GM18502 (cell line): ENCODE measurements at regions not wholly inside any gene's neighbourhood (a gene's known extent, or its start where the extent isn't known, plus 50 kb on each side); places are given as distances from the start of the nearest gene placed in this dataset.
A peak's percentile ranks its signal among the peaks of the same experiment; 100 is the strongest.

Experiments
- ATAC-seq: cut with Tn5 transposase; IDR thresholded peaks from one replicate; pipeline ENCODE4 v1.9.1; 2021; ENCODE audit warnings: mild to moderate bottlenecking; ENCODE audit not compliant: unreplicated experiment, poor library complexity

DNA sequence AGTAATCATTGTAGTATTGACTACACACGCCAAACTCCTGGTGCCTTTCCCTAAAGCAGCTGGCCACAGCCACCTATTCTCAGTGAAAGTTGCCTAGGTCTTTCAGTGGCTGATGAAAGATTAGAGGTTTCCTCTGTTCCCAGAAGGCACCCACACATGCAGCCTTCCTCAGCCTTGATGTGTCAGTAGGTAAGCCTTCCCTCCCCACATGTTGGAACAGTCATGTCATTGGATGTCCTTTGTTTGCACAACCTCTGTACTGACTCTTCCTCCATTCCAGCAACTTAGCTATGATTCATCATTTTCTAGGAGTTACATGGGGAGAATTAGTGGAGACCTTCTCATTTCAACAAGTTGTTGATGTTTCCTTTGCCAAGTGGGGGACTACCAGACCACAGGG lies 630.8 kb upstream of the SLC39A10 start:
- ATAC-seq, result no peak

DNA sequence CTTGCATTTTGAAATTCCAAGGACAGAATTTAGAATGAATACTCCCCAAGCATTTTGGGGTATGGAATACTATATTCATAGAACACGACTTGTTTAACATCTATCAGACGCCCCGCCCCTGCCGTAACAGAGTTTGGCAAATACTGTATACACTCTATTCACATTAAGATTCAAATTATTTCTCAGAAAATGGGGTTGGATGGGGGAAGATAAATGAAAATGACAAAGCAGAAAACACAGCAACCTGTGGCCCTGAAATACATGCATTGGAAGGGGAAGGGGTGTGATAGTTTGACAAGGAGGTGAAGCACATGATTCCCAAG lies 634.6 kb upstream of the SLC39A10 start:
- no peak for ATAC-seq

DNA sequence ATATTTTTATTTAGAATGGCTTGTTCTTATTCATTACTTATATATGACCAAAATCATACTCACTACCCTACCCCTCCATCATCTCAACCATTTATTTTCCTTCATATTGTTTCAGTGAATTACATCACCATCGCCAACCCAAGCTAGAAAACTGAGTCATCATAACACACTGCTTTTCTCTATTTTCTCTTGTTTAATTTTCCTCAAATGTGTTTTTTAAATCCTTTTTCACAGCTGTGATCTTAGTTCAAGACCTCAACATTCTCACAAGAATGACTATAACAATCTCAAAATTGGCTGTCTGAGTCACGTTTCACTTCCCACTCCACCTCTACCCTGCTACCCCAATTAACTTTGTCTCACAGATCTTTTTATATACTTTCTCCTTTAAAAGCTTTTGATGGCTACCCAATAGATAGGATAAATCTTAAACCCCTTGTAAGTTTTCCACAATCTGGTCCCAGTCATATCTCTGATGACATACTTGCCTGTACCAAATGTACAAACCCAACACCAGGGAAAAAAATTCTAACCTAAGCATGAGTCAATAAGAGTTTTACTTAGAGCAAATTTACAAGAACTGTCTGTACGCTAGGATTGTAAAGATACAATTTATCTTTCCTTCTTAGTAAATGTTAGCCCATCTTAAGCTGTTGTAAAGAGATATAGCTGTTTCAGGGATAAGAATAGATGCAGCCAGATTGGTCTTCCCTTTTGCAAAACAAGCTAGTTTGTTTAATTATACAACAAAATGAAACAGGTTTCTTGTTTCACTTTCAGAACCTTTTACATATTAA lies 635.1 kb upstream of the SLC39A10 start:
- peak; percentile 85 for ATAC-seq

DNA sequence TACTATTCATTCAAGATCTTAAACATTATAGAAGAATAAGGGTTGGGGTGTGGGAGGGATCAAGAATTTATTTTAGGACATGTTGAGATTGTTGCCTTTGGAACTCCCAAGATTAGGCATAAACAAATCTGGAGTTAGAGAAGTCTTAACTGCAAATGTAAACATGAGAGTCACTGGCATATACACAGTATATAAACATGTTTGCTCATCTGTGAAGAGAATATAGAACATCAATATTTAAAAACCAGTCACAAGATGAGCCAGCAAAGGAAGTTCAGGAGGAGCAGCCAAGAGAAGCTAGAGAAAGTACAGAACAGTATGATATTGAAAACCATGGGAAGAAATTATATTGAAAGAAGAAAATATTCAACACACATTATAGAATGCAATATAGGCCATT lies 638.6 kb upstream of the SLC39A10 start:
- ATAC-seq, result no peak

DNA sequence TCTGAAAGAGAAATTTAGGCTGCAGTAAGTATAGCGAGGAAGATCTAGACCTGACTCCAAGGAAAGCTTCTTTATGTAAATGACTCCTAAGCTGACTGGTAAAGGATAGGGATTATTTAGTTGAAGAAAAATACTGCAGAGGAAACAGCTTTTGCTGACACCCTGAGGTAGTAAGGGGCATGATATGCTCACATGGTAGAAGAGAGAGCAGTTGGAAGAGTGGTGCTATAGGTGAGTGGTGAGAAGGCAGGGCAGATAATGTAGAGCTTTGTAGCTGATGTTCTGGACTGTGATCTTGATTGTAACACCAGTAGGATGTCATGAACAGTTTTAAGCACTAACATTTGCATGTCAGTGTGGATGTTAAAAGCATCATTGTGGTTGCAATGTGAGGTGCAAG lies 639.1 kb upstream of the SLC39A10 start:
- ATAC-seq, result no peak

DNA sequence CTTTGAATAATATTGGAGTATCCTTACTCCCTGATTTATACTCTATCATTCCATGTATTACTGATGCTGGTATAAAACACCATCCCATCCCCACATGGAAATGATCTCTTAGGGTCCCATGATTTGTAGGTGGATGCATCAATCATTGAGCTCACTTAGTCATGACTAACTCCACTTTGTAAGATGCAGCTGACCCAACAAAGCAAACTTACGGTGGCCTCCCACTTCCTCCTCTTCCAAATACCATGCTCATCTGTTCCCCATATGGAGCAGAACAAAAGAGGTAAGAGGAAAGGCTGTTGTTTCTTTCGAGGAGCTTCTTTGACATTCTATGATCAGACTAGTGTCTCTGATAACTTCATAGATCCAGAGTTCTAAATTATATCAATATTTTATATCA lies 640.2 kb upstream of the SLC39A10 start:
- ATAC-seq, result no peak

DNA sequence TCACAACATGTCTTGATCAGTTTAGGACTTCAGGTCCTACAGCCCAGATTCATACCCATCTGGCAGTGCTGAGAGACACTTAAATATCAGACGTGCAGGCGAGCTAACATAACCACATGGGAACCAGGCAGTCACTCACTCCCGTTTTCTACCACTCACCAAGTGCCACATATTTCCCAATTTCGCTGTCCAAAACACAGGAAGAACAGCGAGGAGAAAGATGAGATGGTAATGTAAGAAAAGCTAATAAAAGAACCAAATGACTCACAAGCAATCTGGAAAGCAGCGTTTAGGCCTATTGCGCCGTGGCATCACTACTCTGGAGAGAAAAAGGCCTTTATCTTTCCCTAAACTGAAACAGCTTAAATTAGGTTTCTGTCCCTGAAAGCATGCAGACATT lies 647.8 kb upstream of the SLC39A10 start:
- ATAC-seq, result no peak

DNA sequence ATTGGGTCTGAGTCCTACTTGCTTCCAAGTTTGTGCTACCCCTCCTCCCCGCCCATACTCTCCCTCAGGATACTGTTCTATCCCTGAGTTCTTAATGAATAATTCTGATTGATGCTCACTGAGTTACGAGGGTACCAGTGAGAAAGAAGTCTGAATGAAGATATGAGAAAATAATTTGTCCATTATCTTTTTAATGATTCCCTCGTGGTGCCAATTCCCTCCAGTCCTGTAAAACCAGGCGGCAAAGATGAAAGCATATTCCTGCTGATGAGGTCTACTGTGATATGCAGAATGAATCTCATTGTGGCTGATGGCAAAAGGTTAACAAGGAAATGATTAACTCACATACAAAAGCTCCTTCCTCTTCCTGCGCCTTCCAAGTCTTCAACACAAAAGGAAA lies 650.2 kb upstream of the SLC39A10 start:
- no peak for ATAC-seq

DNA sequence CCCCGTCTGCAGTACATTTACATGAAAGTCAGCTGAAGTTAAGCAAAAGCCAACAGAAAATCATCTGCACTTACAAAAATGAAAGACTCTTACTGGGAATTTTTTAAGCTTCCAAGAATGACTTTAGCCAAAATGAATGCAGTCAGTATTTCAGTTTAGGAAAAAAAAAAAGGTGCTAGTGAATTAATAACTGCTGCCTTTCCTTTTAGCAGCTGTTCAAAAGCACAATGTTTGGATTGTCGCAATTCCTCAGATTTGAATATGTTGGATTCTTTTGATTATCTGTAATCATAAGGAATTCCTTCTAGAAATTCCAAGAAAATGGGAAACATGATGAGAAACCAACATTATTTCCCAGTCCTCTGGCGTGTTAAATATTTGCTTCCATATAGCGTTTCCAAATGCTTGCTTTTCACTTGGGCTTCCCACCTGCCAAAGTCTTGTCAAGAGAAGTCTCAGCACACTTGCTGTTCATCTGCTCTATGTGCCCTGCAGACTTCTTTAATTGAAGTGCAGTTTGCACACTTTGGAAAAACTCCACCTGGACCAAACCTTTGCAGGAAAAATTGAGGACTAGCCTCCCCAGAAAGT lies 653.0 kb upstream of the SLC39A10 start:
- no peak for ATAC-seq

DNA sequence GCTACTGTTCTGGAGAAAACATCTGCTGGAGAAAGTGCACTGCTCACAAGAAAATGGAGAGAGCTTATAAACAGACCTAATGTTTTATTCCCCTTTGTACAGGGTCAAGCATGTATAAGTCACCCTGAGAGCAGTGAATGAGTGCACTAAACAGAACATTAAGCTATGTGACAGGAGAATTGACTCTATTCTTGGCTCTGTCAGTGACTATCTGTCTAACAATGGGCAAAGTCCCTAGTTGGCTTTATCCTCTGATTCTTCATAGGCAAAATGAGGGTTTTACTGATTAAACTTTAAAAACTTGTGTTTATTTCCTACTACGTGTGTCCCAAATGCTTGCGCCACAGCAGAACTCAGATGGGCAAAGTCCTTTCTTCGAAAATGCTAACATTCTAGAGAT lies 655.1 kb upstream of the SLC39A10 start:
- no peak for ATAC-seq

DNA sequence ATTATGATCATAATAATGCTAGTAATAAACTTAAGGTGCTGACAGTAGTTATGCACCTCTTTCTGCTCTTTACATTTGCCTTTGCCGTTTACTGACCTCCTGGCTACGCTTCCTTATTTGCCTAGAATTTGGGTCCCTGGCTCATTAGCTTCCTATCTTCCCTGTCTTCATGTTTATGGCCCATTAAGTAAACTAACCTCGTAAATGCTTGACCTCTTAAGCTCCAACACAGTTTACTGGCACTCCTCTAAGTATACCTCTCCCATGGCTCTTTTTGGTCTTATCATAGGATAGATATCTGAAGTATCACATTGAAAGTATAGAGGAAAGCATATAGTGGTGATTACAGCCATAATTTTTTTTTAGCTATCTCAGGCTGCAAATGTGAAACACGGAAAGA lies 657.3 kb upstream of the SLC39A10 start:
- no peak for ATAC-seq

DNA sequence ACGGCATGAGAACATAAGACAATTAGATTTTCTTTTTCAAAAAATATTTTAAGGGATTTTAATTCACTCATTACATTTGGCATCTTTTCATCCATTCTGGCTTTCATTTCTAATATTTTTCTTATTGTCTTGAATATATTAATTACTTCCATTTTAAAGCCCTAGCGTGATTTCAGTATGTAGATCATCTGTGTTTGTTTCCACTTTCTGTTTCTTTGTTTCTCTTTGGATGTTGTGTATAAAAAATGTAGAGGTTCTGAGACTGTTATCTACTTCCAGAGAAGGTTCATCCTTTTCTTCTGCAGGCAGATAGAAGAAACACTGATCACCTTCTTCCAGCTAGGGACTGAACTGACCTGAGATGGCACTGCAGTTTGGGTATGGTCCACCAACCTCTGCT lies 664.4 kb upstream of the SLC39A10 start:
- no peak for ATAC-seq

DNA sequence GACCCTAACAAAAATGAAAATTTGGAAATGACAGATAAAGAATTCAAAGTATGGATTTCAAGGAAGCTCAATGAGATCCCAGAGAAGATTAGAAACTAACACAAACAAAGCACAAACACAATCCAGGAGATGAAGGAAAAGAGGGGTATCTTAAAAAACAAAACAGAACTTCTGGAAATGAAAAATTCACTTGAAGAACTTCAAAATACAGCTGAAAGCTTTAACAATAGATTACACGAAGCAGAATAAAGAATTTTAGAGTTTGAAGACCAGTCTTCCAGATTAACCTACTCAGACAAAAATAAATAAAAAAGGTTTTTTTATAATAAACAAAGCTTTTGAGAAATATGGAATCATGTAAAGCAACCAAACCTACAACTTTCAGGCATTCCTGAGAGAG lies 671.8 kb upstream of the SLC39A10 start:
- no peak for ATAC-seq

DNA sequence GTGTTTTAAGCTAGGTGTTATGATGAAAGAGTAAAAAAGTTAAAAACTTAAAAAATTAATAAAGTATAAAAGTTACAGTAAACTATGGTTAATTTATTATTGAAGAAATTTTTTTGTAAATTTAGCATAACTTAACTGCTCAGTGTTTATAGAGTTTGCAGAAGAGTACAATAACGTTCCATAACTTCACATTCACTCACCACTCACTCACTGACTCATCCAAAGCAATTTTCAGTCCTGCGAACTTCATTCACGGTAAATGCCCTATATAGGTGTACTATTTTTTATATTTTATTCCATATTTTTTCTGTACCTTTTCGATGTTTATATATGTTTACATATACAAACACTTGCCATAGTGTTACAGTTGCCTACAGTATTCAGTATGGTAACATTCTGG lies 694.8 kb upstream of the SLC39A10 start:
- ATAC-seq, result no peak

DNA sequence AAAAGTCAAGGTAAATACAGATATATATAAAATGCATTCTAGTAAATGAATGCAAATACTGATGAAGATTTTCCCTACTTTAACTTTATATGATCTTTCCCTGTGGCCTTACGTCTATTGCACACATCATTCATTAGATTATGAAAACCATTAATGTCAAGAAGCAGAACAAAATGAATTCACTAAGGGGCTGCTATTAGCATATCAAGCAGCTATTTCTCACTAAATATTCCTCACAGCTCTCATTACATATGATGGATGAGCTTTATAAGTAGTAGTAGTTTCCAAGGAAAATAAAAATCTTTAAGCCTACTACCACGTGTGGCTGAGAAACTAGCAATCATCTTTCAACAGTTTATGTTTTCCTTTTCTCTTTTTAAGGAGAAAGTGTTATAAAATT lies 702.8 kb upstream of the SLC39A10 start:
- ATAC-seq, result no peak

DNA sequence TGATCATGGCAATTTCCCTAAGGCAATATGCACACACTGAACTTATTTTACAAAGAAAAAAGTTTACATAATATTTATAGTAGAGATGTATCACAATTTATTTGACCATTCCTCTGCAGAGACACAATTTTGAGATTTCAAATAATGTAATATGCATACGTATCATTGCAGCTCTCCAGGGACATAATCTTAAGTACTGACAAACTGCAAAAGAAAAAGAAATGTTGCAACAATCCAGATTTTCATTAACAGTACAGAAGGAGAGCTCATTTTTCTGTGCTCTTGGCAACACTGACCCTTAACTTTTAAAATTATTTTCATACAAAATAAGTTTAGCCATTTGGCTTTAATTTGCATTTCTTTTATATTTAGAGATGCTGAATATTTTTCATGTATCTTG lies 710.2 kb upstream of the SLC39A10 start:
- ATAC-seq, result no peak

DNA sequence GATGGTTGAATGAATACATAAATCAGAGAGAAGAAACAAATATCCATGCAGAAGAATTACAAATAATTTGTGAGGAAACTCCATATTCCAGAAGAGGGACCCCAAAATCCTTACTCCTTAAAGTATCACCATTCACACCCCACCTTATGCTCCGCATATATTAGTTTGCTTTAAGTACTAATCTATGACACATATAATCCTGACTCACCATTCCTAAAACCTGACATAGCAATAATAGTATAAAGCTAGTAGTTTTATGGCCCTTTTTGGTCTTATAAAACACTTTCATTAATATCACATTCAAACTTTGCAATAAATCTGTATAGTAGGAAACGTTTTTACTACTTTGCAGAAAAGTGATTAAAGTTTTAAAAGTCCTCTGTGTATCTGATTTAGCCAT lies 719.0 kb upstream of the SLC39A10 start:
- ATAC-seq, result no peak

DNA sequence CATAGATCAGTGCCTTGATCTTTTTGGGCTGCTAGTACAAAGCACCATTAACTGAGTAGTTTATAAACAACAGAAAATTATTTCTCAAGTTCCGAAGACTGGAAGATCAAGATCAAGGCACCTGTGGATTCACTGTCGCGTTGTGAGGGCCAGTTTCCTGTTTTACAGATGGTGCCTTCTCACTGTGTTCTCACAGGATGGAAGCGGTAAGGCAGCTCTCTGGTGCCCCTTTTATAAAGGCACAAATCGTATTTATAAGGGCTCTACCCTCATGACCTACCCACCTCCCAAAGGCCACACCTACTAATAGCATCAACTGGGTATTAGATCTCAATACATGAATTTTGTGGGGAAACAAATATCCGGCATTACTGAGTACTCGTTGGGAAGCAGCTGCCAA lies 729.5 kb upstream of the SLC39A10 start:
- no peak for ATAC-seq

DNA sequence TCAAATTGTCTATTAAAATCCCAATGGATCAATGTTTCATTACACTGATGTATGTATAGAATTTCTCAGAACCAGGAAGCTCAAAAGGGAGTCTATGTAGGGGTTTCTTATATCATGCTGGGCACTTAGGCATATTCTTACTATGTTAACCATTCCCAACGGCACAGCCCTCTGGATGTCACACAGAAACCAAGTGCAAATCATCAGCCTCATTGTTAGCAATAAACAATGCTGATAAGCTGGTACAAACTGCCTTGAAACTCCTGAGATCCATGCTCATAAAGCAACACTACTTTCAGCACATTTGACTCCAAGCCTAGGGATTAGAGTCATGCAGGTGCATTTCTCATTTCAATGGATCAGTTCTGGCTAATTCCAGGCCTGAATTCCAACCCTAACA lies 730.2 kb upstream of the SLC39A10 start:
- ATAC-seq, result no peak

DNA sequence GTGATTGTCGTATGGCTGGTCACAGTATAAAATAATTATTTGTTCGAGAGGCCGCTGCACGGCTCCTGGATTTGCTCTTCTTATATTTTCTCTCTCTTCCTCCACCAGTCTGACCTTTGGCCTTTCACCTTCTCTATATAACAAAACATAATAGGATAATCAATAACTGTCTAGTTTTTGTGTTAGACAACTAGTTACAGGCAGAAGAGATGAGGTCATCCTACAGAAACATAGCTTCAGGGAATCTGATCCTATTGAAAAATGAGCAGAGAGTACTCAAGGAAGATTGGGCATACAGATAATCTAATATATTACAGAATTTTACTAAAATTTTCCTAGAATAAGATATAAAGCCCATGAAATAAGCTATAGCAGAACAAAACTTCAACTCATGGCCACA lies 731.3 kb upstream of the SLC39A10 start:
- no peak for ATAC-seq

DNA sequence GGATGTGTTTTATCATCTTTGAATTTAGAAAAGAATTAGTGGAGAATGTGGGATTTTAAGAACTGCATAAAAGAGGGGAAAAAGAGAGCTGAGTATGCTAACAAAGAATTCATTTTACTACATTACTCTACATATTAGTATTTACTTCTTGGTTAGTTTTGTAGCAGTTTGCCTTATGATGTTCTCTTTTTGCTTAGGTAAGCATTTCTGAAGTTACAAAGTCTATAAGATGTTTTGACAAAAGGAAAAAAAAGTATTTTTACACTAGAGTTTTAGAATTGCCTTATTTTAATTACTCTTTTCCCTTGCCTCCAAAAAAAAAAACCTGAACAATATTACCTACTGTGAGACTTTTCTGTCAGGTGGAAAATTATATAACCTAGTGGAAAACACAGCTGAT lies 739.5 kb upstream of the SLC39A10 start:
- ATAC-seq, result no peak

DNA sequence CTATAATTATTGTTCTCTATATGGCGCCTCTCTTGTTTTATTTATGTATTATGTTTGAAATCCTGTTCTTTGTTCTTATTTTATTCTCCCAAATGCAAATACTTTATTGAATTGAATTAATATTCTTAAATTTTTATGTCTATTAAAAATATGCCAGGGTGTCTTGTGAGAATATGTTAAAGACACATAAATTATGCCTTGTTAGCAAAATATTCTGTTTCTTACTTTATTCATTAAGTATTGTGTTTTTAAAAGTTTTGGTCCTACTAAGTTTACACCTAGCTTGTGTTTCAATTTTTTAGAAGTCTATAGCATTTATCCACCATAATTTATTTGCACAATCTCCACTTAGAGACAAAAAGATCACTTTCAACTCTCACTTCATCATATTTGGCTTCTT lies 741.5 kb upstream of the SLC39A10 start:
- no peak for ATAC-seq
